Hippocampal formation (tissue), 2 donors: ENCODE measurements at regions not wholly inside any gene's neighbourhood (a gene's known extent, or its start where the extent isn't known, plus 50 kb on each side); places are given as distances from the start of the nearest gene placed in this dataset.
"Not testable (repeated sequence)": the region's sequence is repeated elsewhere in the genome, so short reads cannot be mapped to it uniquely, and the experiment has no call there.

Experiments used
- DNase-seq, 2 donors: peaks; one replicate each; lab custom pipeline; 2025; lab: John Stamatoyannopoulos, UW

DNA sequence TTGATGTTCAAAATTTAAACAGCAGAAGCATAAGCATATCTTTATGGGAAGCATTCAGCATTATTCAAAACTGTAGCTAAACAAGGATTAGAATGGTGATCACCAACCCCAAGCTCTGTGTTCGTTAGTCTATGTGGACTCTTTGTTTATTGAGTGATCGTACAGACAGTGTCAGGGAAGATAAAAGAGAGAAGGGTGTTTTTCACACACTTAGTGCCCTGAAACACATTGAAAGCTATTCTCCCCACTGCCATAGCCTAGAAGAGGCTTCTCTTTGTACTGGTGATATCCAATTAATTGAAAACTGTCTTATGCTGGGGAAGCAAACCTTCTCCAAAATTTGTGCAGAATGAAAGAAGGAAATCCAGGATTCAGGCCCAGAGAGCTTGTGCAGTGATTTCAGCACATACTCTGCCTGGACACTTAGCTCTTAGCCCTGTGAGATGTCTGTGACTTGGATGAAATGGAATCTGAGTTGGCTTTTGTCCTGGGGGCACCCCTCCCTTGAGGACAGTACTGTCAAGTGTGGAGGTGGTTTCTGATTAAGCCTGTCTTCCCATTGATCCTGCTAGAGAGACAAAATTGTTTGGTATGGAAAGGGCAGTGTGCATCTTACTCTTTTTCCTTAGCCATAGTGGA, 125.7 kb upstream of the MTHFD1L start:
- DNase-seq: peak in 1 of 2 donors; percentile 29

- DNase-seq: peak in 1 of 2 donors; percentile 56
These were observed 125.0 kb upstream of the MTHFD1L start for GRCh38 chr6:150740453-150740852.

DNA sequence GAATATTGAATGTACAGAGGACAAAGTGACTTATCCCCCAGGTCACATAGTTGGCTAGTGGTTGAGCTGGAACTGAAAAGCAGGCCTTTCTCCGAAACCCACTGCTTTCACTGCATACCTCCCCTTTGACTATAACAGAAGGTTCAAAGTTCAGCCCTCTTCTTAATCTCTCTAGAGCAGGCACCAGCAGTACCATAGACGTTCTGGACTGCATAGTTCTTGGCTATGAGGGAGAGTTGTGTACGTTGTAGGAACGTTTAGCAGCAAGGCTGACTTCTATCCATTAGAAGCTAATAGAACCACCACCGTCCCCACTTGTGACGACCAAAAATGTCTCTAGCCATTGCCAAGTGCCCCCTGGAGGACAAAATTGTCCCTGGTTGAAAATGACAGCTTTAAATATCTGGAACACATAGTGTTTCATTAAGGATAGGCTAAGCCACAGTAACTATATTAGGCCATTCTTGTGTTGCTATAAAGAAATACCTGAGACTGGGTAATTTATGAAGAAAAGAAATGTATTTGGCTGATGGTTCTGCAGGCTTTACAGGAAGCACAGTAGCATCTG, 123.8 kb upstream of the MTHFD1L start:
- no peak for DNase-seq

DNA sequence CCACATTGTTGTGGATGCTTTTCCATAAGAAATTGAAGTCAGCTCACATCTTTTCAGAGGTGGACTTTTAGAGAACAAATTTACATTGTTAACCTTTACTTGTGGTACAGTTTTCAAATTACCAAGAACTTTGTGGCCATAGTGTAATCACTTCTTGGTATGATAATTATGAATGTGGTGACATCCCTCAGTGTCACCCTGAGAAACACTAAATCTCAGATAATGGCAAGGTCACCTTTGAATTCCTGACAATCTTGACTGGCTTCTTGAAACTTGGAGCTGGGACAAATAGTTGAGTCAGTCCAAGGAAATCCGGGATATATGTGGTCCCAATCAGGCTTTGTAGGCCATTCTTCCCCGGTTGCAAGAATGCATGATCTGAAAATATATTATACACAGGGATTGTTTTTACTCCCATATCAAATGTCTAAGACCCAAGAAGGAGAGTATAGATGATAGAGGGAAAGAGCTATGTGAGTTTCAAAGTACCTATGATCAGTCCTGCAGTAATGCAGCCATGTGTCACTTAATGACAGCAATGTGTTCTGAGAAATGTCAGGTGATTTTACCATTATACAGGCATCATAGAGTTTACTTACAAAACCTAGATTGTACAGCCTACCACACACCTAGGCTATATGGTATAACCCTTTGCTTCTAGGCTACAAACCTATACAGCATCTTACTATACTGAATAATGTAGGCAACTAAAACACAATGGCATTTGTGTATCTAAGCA, 120.8 kb upstream of the MTHFD1L start:
- DNase-seq: no peak

- DNase-seq: no peak
These were observed 119.6 kb upstream of the MTHFD1L start for GRCh38 chr6:150745896-150746295.

- no peak for DNase-seq
These were observed 118.3 kb upstream of the MTHFD1L start for GRCh38 chr6:150747155-150747554.

DNA sequence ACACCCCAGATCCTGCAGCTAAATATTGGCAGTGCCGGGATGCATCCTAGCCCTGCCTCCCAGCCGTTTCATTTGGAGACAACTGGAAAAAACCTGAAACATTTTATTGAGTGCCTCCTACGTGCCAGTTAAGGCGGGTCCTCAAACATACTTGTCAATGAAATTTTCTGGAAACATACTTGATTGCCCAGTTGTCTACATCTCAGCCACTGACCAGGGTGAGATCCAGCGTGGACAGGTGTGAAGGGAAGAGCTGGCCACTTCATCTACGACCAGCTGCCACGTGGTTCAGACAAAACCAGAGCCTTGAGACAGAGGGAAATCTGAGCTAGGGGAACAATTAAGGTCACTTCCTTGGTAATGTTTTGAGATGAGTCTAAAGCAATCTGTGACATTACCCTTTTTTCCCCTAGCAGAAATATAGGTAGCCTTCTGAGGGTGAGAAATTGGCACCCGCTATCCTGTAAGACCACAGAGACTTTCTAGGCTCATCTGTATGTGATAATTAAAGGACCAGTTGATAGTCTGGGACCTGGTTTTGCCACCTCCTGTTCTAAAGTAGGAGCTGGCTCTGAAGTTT, 116.3 kb upstream of the MTHFD1L start:
- no peak for DNase-seq

DNA sequence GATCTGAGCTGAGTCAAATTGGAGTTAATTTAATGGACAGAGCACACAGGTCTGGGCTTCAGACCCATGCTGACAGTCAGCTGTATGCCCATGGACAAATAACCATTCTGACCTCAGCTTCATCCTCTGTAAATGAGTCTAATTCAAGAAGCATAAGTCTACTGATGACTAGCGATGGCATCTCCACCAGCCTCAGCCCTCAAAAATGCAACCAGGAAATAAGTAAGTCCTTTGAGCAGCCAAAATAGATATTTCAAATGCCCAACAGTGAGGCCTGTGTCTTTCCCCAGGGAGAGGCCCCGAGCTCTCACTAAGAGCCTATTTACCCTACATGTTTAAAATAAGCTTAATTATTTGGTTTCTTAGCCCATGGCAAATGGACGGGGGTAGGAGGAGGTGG, 114.2 kb upstream of the MTHFD1L start:
- no peak for DNase-seq

GRCh38 chr6:150752409-150752808, 113.1 kb upstream of the MTHFD1L start:
- DNase-seq: no peak

- DNase-seq: no peak
These were observed 112.0 kb upstream of the MTHFD1L start for GRCh38 chr6:150753371-150754064.

DNA sequence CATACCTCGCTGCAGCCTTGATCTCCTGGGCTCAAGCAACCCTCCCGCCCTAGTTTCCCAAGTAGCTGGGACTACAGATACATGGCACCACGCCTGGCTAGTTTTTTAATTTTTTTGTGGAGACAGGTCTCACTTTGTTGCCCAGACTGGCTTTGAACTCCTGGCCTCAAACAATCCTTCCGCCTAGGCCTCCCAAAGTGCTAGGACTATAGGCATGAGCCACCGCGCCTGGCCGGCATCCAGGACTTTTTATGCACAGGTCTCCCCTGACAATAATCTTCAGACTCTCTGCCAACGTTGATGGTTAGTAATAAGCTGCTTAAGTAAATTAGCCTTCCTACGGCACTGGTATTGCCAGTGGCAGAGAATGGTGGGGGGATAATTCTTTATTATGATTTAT, 110.5 kb upstream of the MTHFD1L start:
- no peak for DNase-seq

GRCh38 chr6:150755524-150755923, 110.0 kb upstream of the MTHFD1L start:
- no peak for DNase-seq

- no peak for DNase-seq
These were observed 109.3 kb upstream of the MTHFD1L start for GRCh38 chr6:150756173-150756572.

DNA sequence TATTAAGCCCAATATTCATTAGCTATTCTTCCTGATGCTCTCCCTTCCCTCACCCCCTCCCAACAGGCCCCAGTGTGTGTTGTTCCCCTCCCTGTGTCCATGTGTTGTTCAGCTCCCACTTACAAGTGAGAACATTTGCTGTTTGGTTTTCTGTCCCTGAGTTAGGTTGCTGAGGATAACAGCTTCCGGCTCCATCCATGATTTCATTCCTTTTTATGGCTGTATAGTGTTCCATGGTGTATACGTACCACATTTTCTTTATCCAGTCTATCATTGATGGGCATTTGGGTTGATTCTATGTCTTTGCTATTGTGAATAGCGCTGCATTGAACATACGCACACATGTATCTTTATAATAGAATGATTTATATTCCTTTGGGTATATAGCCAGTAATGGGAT, 107.7 kb upstream of the MTHFD1L start:
- not testable (repeated sequence) for DNase-seq

DNA sequence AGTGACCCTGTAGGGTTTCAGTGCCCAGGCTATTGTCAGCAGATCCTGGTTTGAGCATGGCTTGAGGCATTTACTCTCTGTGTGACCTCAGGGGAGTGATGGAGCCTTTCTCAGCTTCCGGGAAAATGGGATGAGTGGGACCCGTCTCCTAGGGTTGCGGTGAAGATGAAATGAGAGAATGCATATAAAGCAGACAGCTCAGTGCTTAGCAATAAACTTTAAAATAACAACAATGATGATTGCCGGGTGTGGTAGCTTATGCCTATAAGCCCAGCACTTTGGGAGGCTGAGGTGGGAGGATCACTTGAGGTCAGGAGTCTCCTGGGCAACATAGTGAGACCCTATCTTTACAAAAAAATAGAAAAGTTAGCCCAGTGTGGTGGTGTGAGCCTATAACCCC, 106.0 kb upstream of the MTHFD1L start:
- no peak for DNase-seq

DNA sequence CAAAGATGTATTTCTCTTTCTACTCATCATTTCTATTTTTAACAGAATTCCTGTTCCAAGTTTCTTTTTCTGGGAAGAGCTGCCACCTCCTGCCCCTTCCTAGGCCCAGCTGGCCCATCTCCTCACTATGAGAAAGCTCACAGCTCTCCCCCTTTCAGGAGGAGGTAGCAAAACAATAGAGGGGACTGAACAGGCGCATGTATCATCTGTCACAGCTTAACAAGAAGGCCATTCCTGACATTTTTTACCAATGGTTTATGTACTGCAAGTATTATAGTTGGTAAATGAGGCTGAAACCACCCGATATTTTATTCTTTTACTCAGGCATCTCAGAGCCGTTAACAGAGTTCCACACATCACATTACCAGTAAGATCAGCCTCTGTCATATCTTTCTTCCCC, 103.7 kb upstream of the MTHFD1L start:
- DNase-seq: no peak

- DNase-seq: no peak
These were observed 101.0 kb upstream of the MTHFD1L start for GRCh38 chr6:150764334-150765066.

- DNase-seq: no peak
These were observed 100.3 kb upstream of the MTHFD1L start for GRCh38 chr6:150765067-150765764.

- DNase-seq: no peak
These were observed 99.1 kb upstream of the MTHFD1L start for GRCh38 chr6:150766201-150766997.

DNA sequence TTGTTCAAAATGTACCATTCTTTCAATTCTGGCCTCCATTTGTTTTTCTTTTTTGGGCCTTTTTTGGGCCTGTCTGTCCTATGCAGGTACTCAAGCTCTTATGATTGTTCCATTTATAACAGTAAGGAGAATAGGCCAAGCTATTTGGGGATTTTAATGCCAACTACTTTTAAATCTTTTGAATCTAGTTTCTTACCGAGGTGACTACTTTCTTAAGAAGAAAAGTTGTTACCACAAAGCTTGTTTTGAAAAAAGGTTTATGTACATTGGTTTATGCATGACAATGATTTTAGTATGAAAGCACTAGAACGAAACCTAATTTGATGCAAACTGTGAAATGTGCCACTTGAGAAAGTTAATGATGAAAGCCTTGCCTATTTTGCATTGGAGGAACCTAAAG, 98.3 kb upstream of the MTHFD1L start:
- DNase-seq: no peak
